SK-N-SH (cell line): ENCODE measurements at regions not wholly inside any gene's neighbourhood (a gene's known extent, or its start where the extent isn't known, plus 50 kb on each side); places are given as distances from the start of the nearest gene placed in this dataset.

Experiments used
- CTCF ChIA-PET: fragments of 300-600, 350-600 bp; formaldehyde crosslinking; extraction: SDS; loops from one replicate; lab custom pipeline; 2021; lab: Yijun Ruan, JAX
- POLR2A ChIA-PET: fragments of 350-600 bp; sonication (Branson Sonifier 250); formaldehyde crosslinking; extraction: SDS; loops from one replicate; lab custom pipeline; 2020; ENCODE audit warnings: antibody characterized with exemption, inconsistent platforms; lab: Yijun Ruan, JAX
- DNase-seq: peaks from one replicate; pipeline ENCODE4 v3.0.0; 2012
- H2AFZ ChIP-seq: fragments of 200-600 bp; sonication (generic); 2 replicates; pipeline ENCODE4 v1.8.1; 2016; ENCODE audit warnings: antibody characterized with exemption, mild to moderate bottlenecking, low read depth
- H3F3A ChIP-seq: fragments of 200-600 bp; sonication (generic); replicated peaks from 2 replicates; pipeline ENCODE3; 2016; ENCODE audit warnings: antibody characterized with exemption, mild to moderate bottlenecking; ENCODE audit not compliant: insufficient read depth
- H3K27ac ChIP-seq, 2 experiments: fragments of 200-500 bp in 1 of 2; fragments of 200-600 bp in 1 of 2; sonication (Bioruptor generic) in 1 of 2; sonication (generic), shearing (Covaris generic) in 1 of 2; 2 replicates each; pipeline versions ENCODE4 v1.5.1 to v1.6.1; 2014 to 2016; ENCODE audit warnings: low read depth in 2 of 2, inconsistent platforms in 1 of 2, low read length in 1 of 2, mild to moderate bottlenecking in 1 of 2, mixed read lengths in 1 of 2
- H3K27me3 ChIP-seq: fragments of 200-600 bp; sonication (generic), shearing (Covaris generic); 2 replicates; pipeline ENCODE4 v1.6.1; 2016; ENCODE audit warnings: mixed run types; ENCODE audit not compliant: insufficient read depth
- H3K36me3 ChIP-seq, 2 experiments: fragments of 200-500 bp in 1 of 2; fragments of 200-600 bp in 1 of 2; sonication (Bioruptor generic) in 1 of 2; sonication (generic) in 1 of 2; replicated peaks in 1 of 2; 2 replicates each; pipeline versions ENCODE3 to v1.5.1; 2014 to 2016; ENCODE audit warnings: low read length in 1 of 2, mild to moderate bottlenecking in 1 of 2; ENCODE audit not compliant: insufficient read depth in 2 of 2, control insufficient read depth in 1 of 2
- H3K4me1 ChIP-seq, 2 experiments: fragments of 200-500 bp in 1 of 2; fragments of 200-600 bp in 1 of 2; sonication (Bioruptor generic) in 1 of 2; sonication (generic), shearing (Covaris generic) in 1 of 2; 2 replicates each; pipeline versions ENCODE4 v1.5.1 to v1.6.1; 2014 to 2016; ENCODE audit warnings: low read depth in 1 of 2, low read length in 1 of 2, mixed run types in 1 of 2; ENCODE audit not compliant: insufficient read depth in 2 of 2, control insufficient read depth in 1 of 2
- H3K4me2 ChIP-seq: fragments of 200-600 bp; sonication (generic), shearing (Covaris generic); 2 replicates; pipeline ENCODE4 v1.6.1; 2017; ENCODE audit warnings: mixed run types
- H3K4me3 ChIP-seq, 2 experiments: fragments of 200-500 bp in 1 of 2; fragments of 200-600 bp in 1 of 2; sonication (Bioruptor generic) in 1 of 2; sonication (generic), shearing (Covaris generic) in 1 of 2; 2 replicates each; pipeline versions ENCODE4 v1.5.1 to v1.8.1; 2014 to 2016; ENCODE audit warnings: low read depth in 2 of 2, inconsistent platforms in 1 of 2, low read length in 1 of 2, mild to moderate bottlenecking in 1 of 2, mixed read lengths in 1 of 2, moderate library complexity in 1 of 2
- H3K79me2 ChIP-seq: fragments of 200-600 bp; sonication (generic); 2 replicates; pipeline ENCODE4 v1.8.1; 2017; ENCODE audit warnings: mild to moderate bottlenecking; ENCODE audit not compliant: insufficient read depth
- H3K9ac ChIP-seq: fragments of 200-600 bp; sonication (generic); 2 replicates; pipeline ENCODE4 v1.6.1; 2017; ENCODE audit warnings: mixed run types
- H3K9me2 ChIP-seq: fragments of 200-600 bp; sonication (generic); 2 replicates; pipeline ENCODE4 v1.6.1; 2017; ENCODE audit warnings: mixed run types
- H3K9me3 ChIP-seq: fragments of 200-600 bp; sonication (generic); 2 replicates; pipeline ENCODE4 v1.6.1; 2017; ENCODE audit warnings: mixed run types, mild to moderate bottlenecking, moderate library complexity
- H4K20me1 ChIP-seq: fragments of 200-600 bp; sonication (generic); 2 replicates; pipeline ENCODE4 v1.6.1; 2017; ENCODE audit warnings: mild to moderate bottlenecking, mixed run types; ENCODE audit not compliant: insufficient read depth
- CTCF ChIP-seq: fragments of 200-600 bp; sonication (generic); IDR thresholded peaks from 2 replicates; pipeline ENCODE4 v1.6.1; 2017; ENCODE audit warnings: antibody characterized with exemption, mild to moderate bottlenecking, moderate library complexity
- FOSL2 ChIP-seq: IDR thresholded peaks from 2 replicates; pipeline ENCODE4 v1.4.0; 2012; ENCODE audit warnings: low read depth, mild to moderate bottlenecking, moderate library complexity, borderline replicate concordance
- FOXJ3 ChIP-seq: sonication (generic); formaldehyde crosslinking; IDR thresholded peaks from 2 replicates; pipeline ENCODE4 v1.5.1; 2020; ENCODE audit warnings: mild to moderate bottlenecking, missing genetic modification reagents
- FOXM1 ChIP-seq: IDR thresholded peaks from 2 replicates; pipeline ENCODE4 v1.4.0; 2012; ENCODE audit warnings: low read depth, mild to moderate bottlenecking
- GABPA ChIP-seq: IDR thresholded peaks from 2 replicates; pipeline ENCODE4 v1.4.0; 2012; ENCODE audit warnings: low read depth, mild to moderate bottlenecking
- IRF3 ChIP-seq: fragments of 150-350 bp; IDR thresholded peaks from 2 replicates; pipeline ENCODE4 v1.6.1; 2016; ENCODE audit warnings: mild to moderate bottlenecking, low read depth, low read length
- MAX ChIP-seq: IDR thresholded peaks from 2 replicates; pipeline ENCODE4 v1.4.0; 2012; ENCODE audit warnings: low read depth
- MXI1 ChIP-seq: IDR thresholded peaks from 2 replicates; pipeline ENCODE4 v1.6.1; 2012; ENCODE audit warnings: mild to moderate bottlenecking, low read depth, low read length, improper control_type of control experiment
- NFIC ChIP-seq: IDR thresholded peaks from 2 replicates; pipeline ENCODE4 v1.4.0; 2012; ENCODE audit warnings: borderline replicate concordance
- POLR2AphosphoS5 ChIP-seq: IDR thresholded peaks from 2 replicates; pipeline ENCODE4 v1.6.1; 2012; ENCODE audit warnings: low read depth, low read length
- RXRA ChIP-seq: IDR thresholded peaks from 2 replicates; pipeline ENCODE4 v1.4.0; 2012; ENCODE audit warnings: low read depth, mild to moderate bottlenecking, borderline replicate concordance
- TCF12 ChIP-seq: IDR thresholded peaks from 2 replicates; pipeline ENCODE4 v1.4.0; 2012
- TEAD4 ChIP-seq: IDR thresholded peaks from 2 replicates; pipeline ENCODE4 v1.4.0; 2012; ENCODE audit warnings: mild to moderate bottlenecking, borderline replicate concordance; ENCODE audit not compliant: insufficient read depth
- USF1 ChIP-seq: IDR thresholded peaks from 2 replicates; pipeline ENCODE4 v1.4.0; 2012; ENCODE audit warnings: low read depth, borderline replicate concordance
- USF2 ChIP-seq: fragments of 150-350 bp; IDR thresholded peaks from 2 replicates; pipeline ENCODE4 v1.6.1; 2017; ENCODE audit warnings: antibody characterized with exemption, low read length, low read depth, borderline replicate concordance
- YY1 ChIP-seq: IDR thresholded peaks from 2 replicates; pipeline ENCODE4 v1.4.0; 2012; ENCODE audit warnings: low read depth, mild to moderate bottlenecking
- WGBS: methylation state at CpG from one replicate; pipeline ENCODE4 v1.1.6; 2017; ENCODE audit warnings: low lambda C conversion rate; 5-methylcytosine and 5-hydroxymethylcytosine counted together

- no peak for TF ChIP-seq POLR2AphosphoS5
- TF ChIP-seq FOXM1: no peak
- no peak for TF ChIP-seq MXI1
- no peak for TF ChIP-seq MAX
- no peak for TF ChIP-seq YY1
- no peak for TF ChIP-seq TEAD4
- TF ChIP-seq FOXJ3 (CRISPR knock-in tag): no peak
- TF ChIP-seq NFIC: no peak
- no peak for TF ChIP-seq RXRA
- TF ChIP-seq USF2: no peak
- TF ChIP-seq IRF3: no peak
- no peak for TF ChIP-seq TCF12
- no peak for TF ChIP-seq USF1
- TF ChIP-seq FOSL2: no peak
- TF ChIP-seq CTCF: no peak
- TF ChIP-seq GABPA: no peak
- Histone ChIP-seq H2AFZ (no peak overlapping the region), H3K9me3 (no peaks in the 10 kb centered on the region), H3F3A (peaks cover 41% of the 10 kb centered on the region), H3K4me3 (no peak overlapping the region), H3K79me2 (no peaks in the 10 kb centered on the region), H3K27me3 (no peaks in the 10 kb centered on the region), H3K36me3 (no peaks in the 10 kb centered on the region), H3K9ac (no peak overlapping the region), H3K4me2 (no peak overlapping the region), H3K9me2 (no peaks in the 10 kb centered on the region), H3K27ac (no peak overlapping the region), H3K4me1 (peaks cover 0 to 22% of the 10 kb centered on the region in 2 experiments; a peak in 1 of 4 replicates), H4K20me1 (no peaks in the 10 kb centered on the region; the same call in 1 of the 2 replicates)
- no peak for DNase-seq
- ChIA-PET POLR2A (no interaction called here), CTCF (no interaction called here)
- 91% methylated on average over 4 of the region's 4 CpGs for WGBS
These were observed 86.6 kb downstream of the FEM1C start for GRCh38 chr5:115458003-115458409.
